NCI-H2227 treated with DMSO at 0.1 percent for 48 hours (cell line): ENCODE measurements at regions not wholly inside any gene's neighbourhood (a gene's known extent, or its start where the extent isn't known, plus 50 kb on each side); places are given as distances from the start of the nearest gene placed in this dataset.
"Not testable (repeated sequence)": the region's sequence is repeated elsewhere in the genome, so short reads cannot be mapped to it uniquely, and the experiment has no call there.

Experiments used
- DNase-seq: peaks from one replicate; lab custom pipeline; 2025; lab: John Stamatoyannopoulos, UW

- not testable (repeated sequence) for DNase-seq
Observed at GRCh38 chr6:156191390-156191789, 585.8 kb upstream of the ARID1B start.

GRCh38 chr6:156190270-156190669, 586.9 kb upstream of the ARID1B start:
- no peak for DNase-seq

- DNase-seq: no peak
Observed at GRCh38 chr6:156189714-156190113, 587.5 kb upstream of the ARID1B start.

GRCh38 chr6:156189195-156189594, 588.0 kb upstream of the ARID1B start:
- no peak for DNase-seq

GRCh38 chr6:156185113-156185512, 592.1 kb upstream of the ARID1B start:
- DNase-seq: no peak

GRCh38 chr6:156183678-156184077, 593.5 kb upstream of the ARID1B start:
- DNase-seq: no peak

- DNase-seq: no peak
Observed at GRCh38 chr6:156182356-156182755, 594.8 kb upstream of the ARID1B start.

GRCh38 chr6:156181506-156181905, 595.7 kb upstream of the ARID1B start:
- no peak for DNase-seq

- DNase-seq: peak; percentile 18
Observed at GRCh38 chr6:156175971-156176421, 601.2 kb upstream of the ARID1B start.

GRCh38 chr6:156175433-156175832, 601.7 kb upstream of the ARID1B start:
- DNase-seq: no peak

- no peak for DNase-seq
Observed at GRCh38 chr6:156174031-156174890, 602.9 kb upstream of the ARID1B start.

- DNase-seq: no peak
Observed at GRCh38 chr6:156169371-156169770, 607.8 kb upstream of the ARID1B start.

- no peak for DNase-seq
Observed at GRCh38 chr6:156167625-156168071, 609.5 kb upstream of the ARID1B start.

- DNase-seq: no peak
Observed at GRCh38 chr6:156167016-156167624, 610.1 kb upstream of the ARID1B start.

GRCh38 chr6:156166093-156166492, 611.1 kb upstream of the ARID1B start:
- DNase-seq: no peak

- DNase-seq: no peak
Observed at GRCh38 chr6:156164701-156165452, 612.3 kb upstream of the ARID1B start.

- DNase-seq: no peak
Observed at GRCh38 chr6:156163311-156163710, 613.9 kb upstream of the ARID1B start.

- no peak for DNase-seq
Observed at GRCh38 chr6:156161471-156161870, 615.7 kb upstream of the ARID1B start.

GRCh38 chr6:156160795-156161165, 616.4 kb upstream of the ARID1B start:
- DNase-seq: no peak

GRCh38 chr6:156160007-156160794, 617.0 kb upstream of the ARID1B start:
- DNase-seq: no peak

- DNase-seq: no peak
Observed at GRCh38 chr6:156154896-156155295, 622.3 kb upstream of the ARID1B start.

GRCh38 chr6:156150391-156150790, 626.8 kb upstream of the ARID1B start:
- DNase-seq: no peak
